Mesendoderm (in vitro differentiated cells): ENCODE measurements at regions not wholly inside any gene's neighbourhood (a gene's known extent, or its start where the extent isn't known, plus 50 kb on each side); places are given as distances from the start of the nearest gene placed in this dataset.

Source experiments
- DNase-seq: peaks from one replicate; pipeline ENCODE4 v3.0.0; 2013
- H2AK5ac ChIP-seq: 2 replicates; pipeline ENCODE4 v1.6.1; 2013; ENCODE audit warnings: low read length, inconsistent platforms
- H2BK120ac ChIP-seq: 2 replicates; pipeline ENCODE4 v1.6.1; 2013; ENCODE audit warnings: low read depth, mild to moderate bottlenecking, low read length, moderate library complexity, mixed read lengths
- H2BK15ac ChIP-seq: replicated peaks from 2 replicates; pipeline ENCODE4 v1.6.1; 2013; ENCODE audit warnings: low read depth, mild to moderate bottlenecking, moderate library complexity
- H2BK5ac ChIP-seq: 2 replicates; pipeline ENCODE4 v1.6.1; 2013; ENCODE audit warnings: low read length, inconsistent platforms
- H3K18ac ChIP-seq: 2 replicates; pipeline ENCODE4 v1.6.1; 2013; ENCODE audit warnings: mild to moderate bottlenecking, low read length, mixed read lengths
- H3K23ac ChIP-seq: one replicate; pipeline ENCODE4 v1.6.1; 2013; ENCODE audit warnings: low read length
- H3K27ac ChIP-seq: 2 replicates; pipeline ENCODE4 v1.5.1; 2013; ENCODE audit warnings: low read depth, mild to moderate bottlenecking, inconsistent platforms, low read length, moderate library complexity
- H3K27me3 ChIP-seq: 2 replicates; pipeline ENCODE4 v1.6.1; 2013; ENCODE audit warnings: low read length, control low read depth, mild to moderate bottlenecking, inconsistent platforms; ENCODE audit not compliant: insufficient read depth, poor library complexity
- H3K36me3 ChIP-seq: 2 replicates; pipeline ENCODE4 v1.6.1; 2013; ENCODE audit warnings: low read length, inconsistent platforms; ENCODE audit not compliant: control insufficient read depth, insufficient read depth
- H3K4ac ChIP-seq: one replicate; pipeline ENCODE4 v1.6.1; 2013; ENCODE audit warnings: low read depth, mild to moderate bottlenecking, low read length, moderate library complexity
- H3K4me1 ChIP-seq: 2 replicates; pipeline ENCODE4 v1.6.1; 2013; ENCODE audit warnings: low read depth, low read length, inconsistent platforms; ENCODE audit not compliant: control insufficient read depth
- H3K4me2 ChIP-seq: 2 replicates; pipeline ENCODE4 v1.6.1; 2013; ENCODE audit warnings: low read length
- H3K4me3 ChIP-seq: 2 replicates; pipeline ENCODE4 v1.5.1; 2013; ENCODE audit warnings: mild to moderate bottlenecking, low read length
- H3K56ac ChIP-seq: one replicate; pipeline ENCODE4 v1.6.1; 2013; ENCODE audit warnings: low read length
- H3K79me1 ChIP-seq: 2 replicates; pipeline ENCODE4 v1.6.1; 2013; ENCODE audit warnings: low read length, inconsistent platforms
- H3K79me2 ChIP-seq: 2 replicates; pipeline ENCODE4 v1.6.1; 2013; ENCODE audit warnings: mild to moderate bottlenecking, low read length; ENCODE audit not compliant: control insufficient read depth, insufficient read depth
- H3K9ac ChIP-seq: 2 replicates; pipeline ENCODE4 v1.6.1; 2013; ENCODE audit warnings: low read length, inconsistent platforms
- H4K5ac ChIP-seq: one replicate; pipeline ENCODE4 v1.6.1; 2013; ENCODE audit warnings: low read length
- H4K8ac ChIP-seq: one replicate; pipeline ENCODE4 v1.6.1; 2013; ENCODE audit warnings: low read depth, mild to moderate bottlenecking, control low read depth, low read length, moderate library complexity
- WGBS: extraction: QIAGEN DNeasy Blood & Tissue Kit; methylation state at CpG from one replicate; pipeline ENCODE4 v1.1.7; 2013; ENCODE audit warnings: low lambda C conversion rate, missing lambda C conversion rate; ENCODE audit not compliant: insufficient coverage; ENCODE audit errors: extremely low coverage; 5-methylcytosine and 5-hydroxymethylcytosine counted together

DNA sequence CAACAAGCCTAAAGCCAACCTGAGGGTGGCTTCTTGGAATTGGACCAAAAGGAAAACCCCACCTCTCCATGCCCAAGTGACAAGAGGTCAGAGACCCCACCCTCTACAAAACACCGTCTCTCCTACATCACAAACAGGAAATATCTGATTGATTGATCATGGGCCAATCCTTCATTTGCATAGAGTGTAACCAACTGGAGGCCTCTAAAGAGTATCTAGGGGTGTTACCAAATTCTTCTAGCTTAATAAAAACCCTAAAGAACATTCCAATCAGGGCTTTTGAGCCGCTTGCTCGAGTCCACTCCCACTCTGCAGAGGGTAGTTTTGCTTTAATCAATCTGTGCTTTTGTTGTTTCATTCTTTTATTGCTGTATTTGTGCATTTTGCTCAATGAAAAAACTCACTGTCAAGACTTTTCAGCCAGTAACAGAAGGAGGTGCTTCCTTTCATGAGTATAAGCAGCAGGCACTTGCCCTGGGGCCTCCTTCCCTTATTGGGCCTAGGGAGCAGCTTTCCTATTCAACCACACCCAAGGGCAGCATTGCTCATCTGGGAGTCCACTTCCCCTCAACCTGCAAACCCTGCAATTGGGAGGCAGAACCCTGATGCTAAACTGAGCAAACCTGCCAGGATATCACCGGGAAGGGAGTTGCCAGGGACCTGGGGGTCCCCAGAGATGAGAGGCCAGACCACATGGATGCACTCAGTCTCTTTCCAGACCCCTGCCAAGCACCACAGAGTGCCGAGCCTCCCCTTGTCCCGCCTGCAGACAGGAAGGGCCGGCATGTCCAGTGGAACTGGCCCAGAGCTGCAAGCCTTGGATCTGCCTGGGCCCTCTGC, 154.3 kb upstream of the VSTM2B start:
- Histone ChIP-seq H3K27ac (no peak overlapping the region), H3K36me3 (no peaks in the 10 kb centered on the region), H3K4me3 (no peak overlapping the region), H3K79me2 (no peaks in the 10 kb centered on the region), H3K4me1 (peaks cover 6% of the 10 kb centered on the region), H2BK120ac (no peak overlapping the region), H3K23ac (no peak overlapping the region), H3K18ac (no peak overlapping the region), H4K5ac (no peak overlapping the region), H2BK15ac (no peak overlapping the region), H3K9ac (no peak overlapping the region), H3K27me3 (no peaks in the 10 kb centered on the region), H2BK5ac (no peak overlapping the region), H3K4ac (no peak overlapping the region), H2AK5ac (no peak overlapping the region), H3K79me1 (no peaks in the 10 kb centered on the region), H3K4me2 (no peak overlapping the region), H3K56ac (no peak overlapping the region), H4K8ac (no peak overlapping the region)
- WGBS = no CpG with 5 or more reads among the region's 7 CpGs
- no peak for DNase-seq

DNA sequence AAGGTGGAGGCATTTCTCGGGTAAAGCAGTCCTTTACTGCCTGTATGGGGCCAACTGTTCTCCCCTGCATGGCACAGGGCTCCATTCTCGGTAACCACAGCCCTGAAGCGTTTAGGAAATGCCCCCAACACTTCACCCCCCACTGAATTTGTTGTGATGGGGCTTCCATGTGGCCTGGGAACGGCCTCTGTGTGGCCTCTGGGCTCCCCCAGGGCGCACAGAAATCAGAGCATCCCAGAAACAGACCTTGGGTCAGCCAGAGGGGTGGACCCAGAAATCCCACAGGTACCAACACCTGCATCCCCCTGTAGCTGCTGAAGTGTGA, 153.7 kb upstream of the VSTM2B start:
- Histone ChIP-seq H2BK15ac (no peak overlapping the region), H3K18ac (no peak overlapping the region), H3K4me1 (peaks cover 6% of the 10 kb centered on the region), H3K27me3 (no peaks in the 10 kb centered on the region), H2BK5ac (no peak overlapping the region), H3K79me2 (no peaks in the 10 kb centered on the region), H3K4me3 (no peak overlapping the region), H3K4ac (no peak overlapping the region), H4K8ac (no peak overlapping the region), H2AK5ac (no peak overlapping the region), H3K27ac (no peak overlapping the region), H4K5ac (no peak overlapping the region), H3K56ac (no peak overlapping the region), H3K9ac (no peak overlapping the region), H3K4me2 (no peak overlapping the region), H3K36me3 (no peaks in the 10 kb centered on the region), H3K79me1 (no peaks in the 10 kb centered on the region), H3K23ac (no peak overlapping the region), H2BK120ac (no peak overlapping the region)
- no CpG with 5 or more reads among the region's 5 CpGs for WGBS
- DNase-seq = no peak

DNA sequence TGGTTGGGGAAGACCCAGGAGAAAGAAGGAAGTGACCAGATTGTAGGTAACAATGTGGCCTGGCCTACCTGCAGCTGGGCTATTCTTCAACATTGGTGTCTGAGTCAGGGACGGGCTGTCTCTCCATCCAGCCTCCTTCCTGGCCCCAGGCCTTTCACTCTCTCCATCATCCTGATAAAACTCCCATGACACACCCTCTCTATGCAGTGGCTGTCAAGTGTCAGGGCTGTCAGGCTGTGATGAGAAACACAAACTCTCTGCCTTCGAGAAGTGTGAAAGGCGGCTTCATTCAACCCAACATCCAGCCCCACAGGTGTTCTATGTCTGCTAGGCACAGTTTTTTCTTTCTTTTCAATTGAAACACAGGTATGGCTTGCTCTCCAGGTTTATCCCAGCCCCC, 153.3 kb upstream of the VSTM2B start:
- Histone ChIP-seq H3K36me3 (no peaks in the 10 kb centered on the region), H3K27me3 (no peaks in the 10 kb centered on the region), H3K23ac (no peak overlapping the region), H3K4me2 (no peak overlapping the region), H2BK15ac (no peak overlapping the region), H3K4me3 (no peak overlapping the region), H4K8ac (no peak overlapping the region), H2BK5ac (no peak overlapping the region), H3K4me1 (peaks cover 6% of the 10 kb centered on the region), H3K79me2 (no peaks in the 10 kb centered on the region), H2AK5ac (no peak overlapping the region), H2BK120ac (no peak overlapping the region), H3K79me1 (no peaks in the 10 kb centered on the region), H3K4ac (no peak overlapping the region), H3K56ac (no peak overlapping the region), H3K27ac (no peak overlapping the region), H4K5ac (no peak overlapping the region), H3K18ac (no peak overlapping the region), H3K9ac (no peak overlapping the region)
- WGBS = no CpG with 5 or more reads among the region's 3 CpGs
- DNase-seq = peak; percentile 49

DNA sequence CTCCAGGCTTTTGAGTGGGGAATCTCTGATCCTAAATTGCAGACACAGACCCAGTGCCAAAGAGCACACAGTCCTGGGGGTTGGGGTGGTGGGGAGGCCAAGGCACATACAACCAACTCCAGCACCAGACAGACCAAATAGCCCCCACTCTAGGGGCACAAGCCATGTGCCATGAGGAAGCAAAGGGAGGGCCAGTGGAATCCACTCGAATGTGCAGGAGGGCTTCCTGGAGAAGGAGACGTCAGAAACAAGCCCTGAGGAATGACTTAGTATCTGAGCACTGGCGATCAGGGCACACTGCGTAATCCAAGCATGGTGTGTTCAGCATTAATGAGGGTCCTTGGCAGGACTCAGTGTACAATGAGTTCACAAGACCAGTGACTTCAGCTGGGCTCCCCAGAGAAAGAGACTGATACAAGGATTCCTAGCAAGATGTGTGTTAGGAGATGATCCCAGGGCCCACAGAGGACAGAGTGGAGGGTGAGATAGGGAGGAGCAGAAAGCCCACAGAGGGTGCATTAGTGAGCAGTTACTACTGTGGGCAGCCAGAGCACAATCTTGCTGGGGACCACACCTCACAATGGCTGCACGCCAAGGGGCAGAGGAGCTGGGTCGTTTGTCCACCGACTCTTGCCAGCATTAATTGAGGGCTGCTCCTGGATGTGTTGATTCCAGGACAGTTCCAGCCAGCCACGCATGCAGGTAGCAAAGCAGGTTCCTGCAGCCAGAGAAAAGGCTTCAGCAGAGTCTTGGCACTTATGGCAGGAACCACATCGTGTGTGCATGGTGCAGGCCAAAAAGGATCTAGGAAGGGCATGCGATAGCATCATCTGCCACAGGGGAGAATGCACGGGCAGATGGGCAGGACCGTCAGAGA, 152.6 kb upstream of the VSTM2B start:
- Histone ChIP-seq H3K4me3 (no peak overlapping the region), H3K27me3 (no peaks in the 10 kb centered on the region), H3K56ac (peak overlapping the region; percentile 15), H4K8ac (no peak overlapping the region), H3K79me2 (no peaks in the 10 kb centered on the region), H3K36me3 (no peaks in the 10 kb centered on the region), H2AK5ac (no peak overlapping the region), H3K23ac (no peak overlapping the region), H2BK120ac (no peak overlapping the region), H3K4ac (no peak overlapping the region), H3K4me1 (no peaks in the 10 kb centered on the region), H2BK15ac (no peak overlapping the region), H3K27ac (no peak overlapping the region), H3K79me1 (no peaks in the 10 kb centered on the region), H3K4me2 (no peak overlapping the region), H4K5ac (no peak overlapping the region), H3K9ac (no peak overlapping the region), H2BK5ac (no peak overlapping the region), H3K18ac (no peak overlapping the region)
- no peak for DNase-seq
- WGBS = no CpG with 5 or more reads among the region's 12 CpGs

DNA sequence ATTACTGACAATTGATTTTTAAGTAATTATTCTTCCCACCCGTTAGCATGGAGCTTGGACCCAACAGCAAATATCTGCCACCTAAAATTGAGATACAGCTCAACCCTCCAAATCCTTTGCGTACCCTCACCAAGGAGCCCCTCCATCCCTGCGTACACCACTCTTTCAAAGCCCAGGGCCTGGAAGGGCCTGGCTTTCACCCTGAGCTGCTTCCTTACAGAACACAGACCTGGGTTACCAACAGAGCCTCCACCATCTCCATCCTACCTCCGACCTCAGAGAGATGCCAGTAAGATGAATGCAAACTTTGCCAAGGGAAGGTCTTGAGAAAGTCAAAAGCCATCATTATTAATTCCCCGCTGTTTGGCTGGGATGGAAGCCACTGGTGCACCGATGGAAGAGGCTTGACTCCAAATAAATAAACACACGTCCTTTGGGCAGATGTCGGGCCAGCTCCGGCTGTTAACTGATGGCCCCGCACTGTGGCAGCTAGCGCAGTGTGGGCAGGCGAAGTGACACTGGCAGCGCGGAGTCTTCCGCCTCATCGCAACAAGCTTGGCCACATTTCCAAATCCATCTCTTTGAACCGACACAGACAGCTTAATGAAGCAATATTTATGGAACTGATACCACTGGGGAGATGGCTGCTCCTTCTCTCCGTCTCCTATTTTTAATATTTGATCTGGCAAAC, 150.2 kb upstream of the VSTM2B start:
- no peaks in the 10 kb centered on the region for H3K79me2 ChIP-seq
- H2BK120ac ChIP-seq = no peak overlapping the region
- no peak overlapping the region for H2BK15ac ChIP-seq
- no peak overlapping the region for H3K56ac ChIP-seq
- H3K4me2 ChIP-seq = no peak overlapping the region
- no CpG with 5 or more reads among the region's 18 CpGs for WGBS
- H3K4me3 ChIP-seq = no peak overlapping the region
- no peak for DNase-seq
- no peaks in the 10 kb centered on the region for H3K4me1 ChIP-seq
- no peak overlapping the region for H4K8ac ChIP-seq
- no peak overlapping the region for H3K4ac ChIP-seq
- no peak overlapping the region for H2AK5ac ChIP-seq
- H3K36me3 ChIP-seq = no peaks in the 10 kb centered on the region
- no peaks in the 10 kb centered on the region for H3K79me1 ChIP-seq
- H2BK5ac ChIP-seq = no peak overlapping the region
- no peaks in the 10 kb centered on the region for H3K27me3 ChIP-seq
- no peak overlapping the region for H4K5ac ChIP-seq
- no peak overlapping the region for H3K27ac ChIP-seq
- no peak overlapping the region for H3K18ac ChIP-seq
- H3K9ac ChIP-seq = no peak overlapping the region
- H3K23ac ChIP-seq = no peak overlapping the region
